Skeletal muscle tissue (tissue), 3 donors: ENCODE measurements at regions not wholly inside any gene's neighbourhood (a gene's known extent, or its start where the extent isn't known, plus 50 kb on each side); places are given as distances from the start of the nearest gene placed in this dataset.

Source experiments
- H3K27ac ChIP-seq: one replicate; pipeline ENCODE4 v1.7.0; 2013; ENCODE audit warnings: mild to moderate bottlenecking, low read depth, low read length, inconsistent platforms
- H3K27me3 ChIP-seq, 3 donors: one replicate each; pipeline ENCODE4 v1.7.0; 2013; ENCODE audit warnings: low read length in 3 of 3; ENCODE audit not compliant: control insufficient read depth in 3 of 3, insufficient read depth in 3 of 3
- H3K36me3 ChIP-seq, 3 donors: one replicate each; pipeline ENCODE4 v1.7.0; 2013; ENCODE audit warnings: low read length in 3 of 3; ENCODE audit not compliant: control insufficient read depth in 3 of 3, insufficient read depth in 3 of 3
- H3K4me1 ChIP-seq, 3 donors: one replicate each; pipeline ENCODE4 v1.7.0; 2013; ENCODE audit warnings: low read length in 3 of 3, mild to moderate bottlenecking in 3 of 3; ENCODE audit not compliant: control insufficient read depth in 3 of 3, insufficient read depth in 3 of 3
- H3K4me3 ChIP-seq, 3 donors: one replicate each; pipeline ENCODE4 v1.7.0; 2013; ENCODE audit warnings: low read length in 3 of 3
- H3K9ac ChIP-seq, 3 donors: one replicate each; pipeline ENCODE4 v1.7.0; 2013; ENCODE audit warnings: low read length in 3 of 3, mild to moderate bottlenecking in 3 of 3, moderate library complexity in 2 of 3, low read depth in 1 of 3
- H3K9me3 ChIP-seq, 3 donors: one replicate each; pipeline ENCODE4 v1.7.0; 2013; ENCODE audit warnings: low read length in 3 of 3; ENCODE audit not compliant: control insufficient read depth in 3 of 3
- donor health status: Osteomylitis.

GRCh38 chr2:136402281-136402680 is 284.3 kb upstream of the CXCR4 start:
- peaks cover 3 to 21% (median 14%) of the 10 kb centered on the region in 3 donors for H3K27me3 ChIP-seq
- H3K36me3 ChIP-seq = no peaks in the 10 kb centered on the region
- no peak overlapping the region for H3K4me3 ChIP-seq
- H3K27ac ChIP-seq = no peak overlapping the region
- no peaks in the 10 kb centered on the region for H3K9me3 ChIP-seq
- no peak overlapping the region for H3K9ac ChIP-seq
- H3K4me1 ChIP-seq = no peaks in the 10 kb centered on the region

- no peak overlapping the region for H3K27ac ChIP-seq
- no peak overlapping the region for H3K9ac ChIP-seq
- no peak overlapping the region for H3K4me3 ChIP-seq
- H3K36me3 ChIP-seq = no peaks in the 10 kb centered on the region
- H3K9me3 ChIP-seq = no peaks in the 10 kb centered on the region
- H3K27me3 ChIP-seq = peaks cover 0 to 11% (median 7%) of the 10 kb centered on the region in 3 donors
- no peaks in the 10 kb centered on the region for H3K4me1 ChIP-seq
Observed at GRCh38 chr2:136399667-136400289, 281.8 kb upstream of the CXCR4 start.

GRCh38 chr2:136395582-136395981 is 277.6 kb upstream of the CXCR4 start:
- Histone ChIP-seq H3K4me1 (no peaks in the 10 kb centered on the region), H3K36me3 (no peaks in the 10 kb centered on the region), H3K27me3 (peaks cover 0 to 5% (median 0%) of the 10 kb centered on the region in 3 donors), H3K27ac (no peak overlapping the region), H3K9ac (no peak overlapping the region), H3K4me3 (no peak overlapping the region), H3K9me3 (no peaks in the 10 kb centered on the region)

GRCh38 chr2:136394136-136395060 is 276.4 kb upstream of the CXCR4 start:
- H3K27ac ChIP-seq = no peak overlapping the region

GRCh38 chr2:136393514-136393913 is 275.6 kb upstream of the CXCR4 start:
- no peaks in the 10 kb centered on the region for H3K9me3 ChIP-seq
- H3K9ac ChIP-seq = no peak overlapping the region
- H3K27ac ChIP-seq = no peak overlapping the region
- H3K4me1 ChIP-seq = no peaks in the 10 kb centered on the region
- H3K4me3 ChIP-seq = no peak overlapping the region
- H3K36me3 ChIP-seq = no peaks in the 10 kb centered on the region
- H3K27me3 ChIP-seq = no peaks in the 10 kb centered on the region

More at GRCh38 chr2:136394136-136395060, 276.4 kb upstream of the CXCR4 start:
- Histone ChIP-seq H3K9ac (no peak overlapping the region), H3K36me3 (no peaks in the 10 kb centered on the region), H3K4me1 (no peaks in the 10 kb centered on the region), H3K9me3 (no peaks in the 10 kb centered on the region), H3K4me3 (no peak overlapping the region), H3K27me3 (no peaks in the 10 kb centered on the region)

- no peaks in the 10 kb centered on the region for H3K36me3 ChIP-seq
- H3K4me3 ChIP-seq = no peak overlapping the region
- H3K4me1 ChIP-seq = no peaks in the 10 kb centered on the region
- no peak overlapping the region for H3K27ac ChIP-seq
- no peaks in the 10 kb centered on the region for H3K27me3 ChIP-seq
- no peaks in the 10 kb centered on the region for H3K9me3 ChIP-seq
- no peak overlapping the region for H3K9ac ChIP-seq
Observed at GRCh38 chr2:136392897-136393505, 275.1 kb upstream of the CXCR4 start.

- no peak overlapping the region for H3K9ac ChIP-seq
- H3K9me3 ChIP-seq = no peaks in the 10 kb centered on the region
- no peak overlapping the region for H3K4me3 ChIP-seq
- H3K27ac ChIP-seq = no peak overlapping the region
- peaks cover 0 to 2% (median 0%) of the 10 kb centered on the region in 3 donors for H3K4me1 ChIP-seq
- H3K27me3 ChIP-seq = no peaks in the 10 kb centered on the region
- no peaks in the 10 kb centered on the region for H3K36me3 ChIP-seq
Observed at GRCh38 chr2:136389809-136390208, 271.9 kb upstream of the CXCR4 start.

GRCh38 chr2:136386046-136386445 is 268.1 kb upstream of the CXCR4 start:
- Histone ChIP-seq H3K9ac (no peak overlapping the region), H3K27me3 (no peaks in the 10 kb centered on the region), H3K9me3 (no peaks in the 10 kb centered on the region), H3K4me3 (no peak overlapping the region), H3K27ac (no peak overlapping the region), H3K36me3 (no peaks in the 10 kb centered on the region), H3K4me1 (peaks cover 0 to 8% (median 2%) of the 10 kb centered on the region in 3 donors)

GRCh38 chr2:136384531-136385303 is 266.8 kb upstream of the CXCR4 start:
- Histone ChIP-seq H3K4me3 (no peak overlapping the region), H3K27ac (no peak overlapping the region), H3K36me3 (no peaks in the 10 kb centered on the region), H3K9ac (no peak overlapping the region), H3K9me3 (no peaks in the 10 kb centered on the region), H3K27me3 (no peaks in the 10 kb centered on the region), H3K4me1 (peaks cover 0 to 8% (median 2%) of the 10 kb centered on the region in 3 donors)
